Glutamatergic neuron (in vitro differentiated cells): ENCODE measurements at regions not wholly inside any gene's neighbourhood (a gene's known extent, or its start where the extent isn't known, plus 50 kb on each side); places are given as distances from the start of the nearest gene placed in this dataset.

Source experiments
- DNase-seq: peaks from one replicate; pipeline ENCODE4 v3.0.0; 2022
- H3K27ac Mint-ChIP-seq: one replicate; pipeline ENCODE4 v1.8.0; 2020; ENCODE audit warnings: mild to moderate bottlenecking, mixed read lengths, inconsistent platforms; ENCODE audit not compliant: unreplicated experiment
- H3K27me3 Mint-ChIP-seq: one replicate; pipeline ENCODE4 v1.8.0; 2020; ENCODE audit warnings: mild to moderate bottlenecking, moderate library complexity, mixed read lengths, inconsistent platforms; ENCODE audit not compliant: unreplicated experiment
- H3K36me3 Mint-ChIP-seq: one replicate; pipeline ENCODE4 v1.8.0; 2020; ENCODE audit warnings: mild to moderate bottlenecking, mixed read lengths, inconsistent platforms; ENCODE audit not compliant: unreplicated experiment
- H3K4me1 Mint-ChIP-seq: one replicate; pipeline ENCODE4 v1.8.0; 2020; ENCODE audit warnings: mild to moderate bottlenecking, low read depth, mixed read lengths, inconsistent platforms; ENCODE audit not compliant: unreplicated experiment
- H3K4me3 Mint-ChIP-seq: one replicate; pipeline ENCODE4 v1.8.0; 2020; ENCODE audit warnings: mild to moderate bottlenecking, mixed read lengths, inconsistent platforms; ENCODE audit not compliant: unreplicated experiment
- H3K9me3 Mint-ChIP-seq: one replicate; pipeline ENCODE4 v1.8.0; 2020; ENCODE audit warnings: mild to moderate bottlenecking, moderate library complexity, mixed read lengths, inconsistent platforms; ENCODE audit not compliant: unreplicated experiment
- TF ChIP-seq, protein P1 (sequence below): fragments of 200-600 bp; sonication (generic); IDR thresholded peaks from one replicate; pipeline ENCODE4 v1.5.0; 2021; ENCODE audit not compliant: partially characterized antibody, unreplicated experiment

DNA sequence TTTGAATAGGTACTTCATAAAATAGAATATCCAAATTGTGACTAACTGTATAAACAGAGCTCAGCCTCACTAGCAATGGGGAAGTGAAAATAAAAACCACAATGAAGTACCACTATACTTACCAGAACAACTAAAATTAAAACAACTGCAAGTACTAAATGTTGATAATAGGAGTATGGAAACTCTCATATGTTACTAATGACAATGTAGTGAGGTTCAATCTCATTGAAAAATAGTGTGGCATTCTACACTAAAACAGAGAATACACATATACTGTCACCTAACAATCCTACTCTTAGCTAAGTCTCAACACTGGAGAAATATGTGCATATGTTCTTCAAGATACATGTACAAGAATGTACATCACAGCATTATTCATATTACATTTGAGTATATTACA, 132.0 kb upstream of the CARMIL1 start:
- no peak overlapping the region for H3K4me3 Mint-ChIP-seq
- no peaks in the 10 kb centered on the region for H3K27me3 Mint-ChIP-seq
- H3K27ac Mint-ChIP-seq, result no peak overlapping the region
- no peaks in the 10 kb centered on the region for H3K4me1 Mint-ChIP-seq
- peaks cover 3% of the 10 kb centered on the region for H3K9me3 Mint-ChIP-seq
- no peak for DNase-seq
- H3K36me3 Mint-ChIP-seq, result no peaks in the 10 kb centered on the region
- TF ChIP-seq, protein P1, sequence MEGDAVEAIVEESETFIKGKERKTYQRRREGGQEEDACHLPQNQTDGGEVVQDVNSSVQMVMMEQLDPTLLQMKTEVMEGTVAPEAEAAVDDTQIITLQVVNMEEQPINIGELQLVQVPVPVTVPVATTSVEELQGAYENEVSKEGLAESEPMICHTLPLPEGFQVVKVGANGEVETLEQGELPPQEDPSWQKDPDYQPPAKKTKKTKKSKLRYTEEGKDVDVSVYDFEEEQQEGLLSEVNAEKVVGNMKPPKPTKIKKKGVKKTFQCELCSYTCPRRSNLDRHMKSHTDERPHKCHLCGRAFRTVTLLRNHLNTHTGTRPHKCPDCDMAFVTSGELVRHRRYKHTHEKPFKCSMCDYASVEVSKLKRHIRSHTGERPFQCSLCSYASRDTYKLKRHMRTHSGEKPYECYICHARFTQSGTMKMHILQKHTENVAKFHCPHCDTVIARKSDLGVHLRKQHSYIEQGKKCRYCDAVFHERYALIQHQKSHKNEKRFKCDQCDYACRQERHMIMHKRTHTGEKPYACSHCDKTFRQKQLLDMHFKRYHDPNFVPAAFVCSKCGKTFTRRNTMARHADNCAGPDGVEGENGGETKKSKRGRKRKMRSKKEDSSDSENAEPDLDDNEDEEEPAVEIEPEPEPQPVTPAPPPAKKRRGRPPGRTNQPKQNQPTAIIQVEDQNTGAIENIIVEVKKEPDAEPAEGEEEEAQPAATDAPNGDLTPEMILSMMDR, result no peak

DNA sequence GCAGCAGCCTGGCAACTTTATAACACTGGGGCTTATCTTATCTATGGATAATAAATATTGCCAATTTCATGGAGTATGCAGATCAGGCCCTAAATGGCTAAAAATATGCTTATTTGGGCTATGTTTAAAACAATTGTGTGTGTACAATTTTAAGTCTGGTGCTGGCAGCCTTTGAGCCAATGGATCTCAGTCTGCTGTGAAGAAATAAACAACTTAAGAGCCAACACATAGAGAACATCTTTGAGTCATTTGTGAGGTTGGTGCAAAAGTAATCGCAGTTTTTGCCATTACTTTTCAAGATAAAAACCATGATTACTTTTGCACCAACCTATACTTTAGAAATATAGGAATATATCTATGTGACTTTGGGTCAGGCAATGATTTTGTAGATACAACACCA, 129.1 kb upstream of the CARMIL1 start:
- Mint-ChIP-seq H3K4me3 (no peak overlapping the region), H3K27me3 (no peaks in the 10 kb centered on the region), H3K36me3 (no peaks in the 10 kb centered on the region), H3K9me3 (peaks cover 1% of the 10 kb centered on the region), H3K27ac (no peak overlapping the region), H3K4me1 (no peaks in the 10 kb centered on the region)
- TF ChIP-seq, protein P1, result no peak
- DNase-seq, result no peak

DNA sequence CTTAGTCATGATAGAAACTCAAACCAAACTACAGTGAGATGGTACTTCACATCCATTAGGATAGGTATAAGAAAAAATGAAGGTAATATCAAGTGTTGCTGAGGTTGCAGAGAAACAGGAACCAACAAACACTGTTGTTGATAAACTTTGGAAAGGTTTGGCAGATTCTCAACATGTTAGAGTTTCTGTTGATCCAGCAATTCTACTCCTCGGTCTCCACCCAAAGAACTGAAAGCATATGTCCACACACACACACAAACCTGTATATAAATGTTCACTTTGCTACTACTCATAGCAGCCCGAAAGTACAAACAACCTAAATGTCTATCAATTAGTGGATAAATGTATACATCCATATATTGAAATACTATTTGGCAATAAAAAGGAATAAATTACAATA, 128.3 kb upstream of the CARMIL1 start:
- H3K36me3 Mint-ChIP-seq, result no peaks in the 10 kb centered on the region
- H3K27me3 Mint-ChIP-seq, result no peaks in the 10 kb centered on the region
- no peaks in the 10 kb centered on the region for H3K4me1 Mint-ChIP-seq
- TF ChIP-seq, protein P1, result no peak
- H3K9me3 Mint-ChIP-seq, result peaks cover 1% of the 10 kb centered on the region
- no peak overlapping the region for H3K27ac Mint-ChIP-seq
- H3K4me3 Mint-ChIP-seq, result no peak overlapping the region
- DNase-seq, result no peak

DNA sequence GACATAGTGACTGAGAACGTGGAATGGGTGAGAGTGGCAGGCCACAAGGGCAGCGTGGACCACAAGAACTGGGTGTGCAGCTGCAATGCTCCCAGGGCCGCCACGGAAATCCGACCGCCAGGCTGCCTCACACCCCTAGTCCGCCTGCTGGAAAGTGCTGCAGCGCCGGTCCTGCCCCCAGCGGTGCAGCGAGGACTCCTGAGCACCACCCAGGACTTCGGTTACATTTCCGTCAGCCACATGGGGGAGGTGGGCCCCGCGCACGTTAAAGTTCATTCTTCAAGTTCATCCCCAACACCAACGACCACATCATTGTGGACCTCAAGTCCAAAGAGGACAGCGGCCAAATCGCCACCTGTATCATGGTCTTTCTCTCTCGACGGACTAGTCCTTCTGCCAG, 126.1 kb upstream of the CARMIL1 start:
- Mint-ChIP-seq H3K36me3 (peaks cover 13% of the 10 kb centered on the region), H3K27ac (no peak overlapping the region), H3K4me3 (no peak overlapping the region), H3K4me1 (no peaks in the 10 kb centered on the region), H3K27me3 (no peaks in the 10 kb centered on the region), H3K9me3 (peaks cover 6% of the 10 kb centered on the region)
- TF ChIP-seq, protein P1, result no peak
- DNase-seq, result no peak

DNA sequence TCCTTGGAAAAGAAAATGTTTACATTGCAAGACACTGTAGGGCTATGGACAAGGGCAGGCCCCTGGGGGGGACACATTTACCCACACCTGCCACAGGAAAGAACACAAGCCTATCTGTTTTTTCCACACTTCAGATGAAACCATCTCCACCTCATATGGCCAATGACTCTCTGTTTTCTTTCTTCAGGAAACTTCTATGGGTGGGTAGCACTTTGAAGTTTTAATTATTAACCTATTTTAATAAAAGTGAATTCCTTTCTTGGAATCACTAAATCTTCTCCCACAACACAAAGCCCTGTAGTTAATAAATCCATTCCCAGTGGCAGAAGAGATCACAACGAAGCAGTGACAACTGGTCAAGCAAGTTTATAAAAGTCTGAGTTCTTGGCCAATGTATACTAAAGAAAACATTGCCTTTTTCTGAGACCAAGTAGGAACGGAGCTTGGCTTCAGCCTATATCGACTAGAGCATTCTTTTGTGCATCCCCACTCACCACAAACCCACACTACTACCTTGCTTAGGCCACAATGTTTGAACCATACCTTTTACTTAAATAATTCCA, 125.1 kb upstream of the CARMIL1 start:
- Mint-ChIP-seq H3K27me3 (no peaks in the 10 kb centered on the region), H3K36me3 (peaks cover 15% of the 10 kb centered on the region), H3K4me1 (no peaks in the 10 kb centered on the region), H3K9me3 (peaks cover 6% of the 10 kb centered on the region), H3K27ac (no peak overlapping the region), H3K4me3 (no peak overlapping the region)
- DNase-seq, result no peak
- TF ChIP-seq, protein P1, result no peak
